ENCODE measurements at regions not wholly inside any gene's neighbourhood (a gene's known extent, or its start where the extent isn't known, plus 50 kb on each side); places are given as distances from the start of the nearest gene placed in this dataset.

DNA sequence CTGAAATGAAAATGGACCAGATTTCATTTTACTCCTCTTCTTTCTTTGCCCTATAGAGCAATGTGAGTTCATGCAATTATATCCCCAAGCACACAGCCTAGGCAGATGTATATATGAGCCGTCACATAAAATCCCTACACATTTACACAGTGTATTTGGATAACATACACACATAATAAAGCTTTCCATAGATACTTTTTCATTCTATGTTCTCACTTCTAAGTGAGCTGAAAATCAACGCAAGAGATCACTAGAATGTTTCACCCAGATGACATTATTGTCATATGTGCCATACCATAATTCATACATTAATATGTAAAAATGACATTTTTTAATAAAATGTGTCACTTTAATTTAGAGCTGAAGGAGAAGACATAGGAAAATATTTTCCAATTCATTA lies 129.4 kb downstream of the INHBA start:
- H3K4me1 ChIP-seq = no peaks in the 10 kb centered on the region
- H3K27ac ChIP-seq = no peak overlapping the region
- H3K36me3 ChIP-seq = no peaks in the 10 kb centered on the region
- H3K9me3 ChIP-seq = no peaks in the 10 kb centered on the region
- TF ChIP-seq POLR2AphosphoS5 (IDR thresholded peaks at IDR 0.05) (no peak), POLR2A (IDR thresholded peaks at IDR 0.05) (no peak), EP300 (IDR thresholded peaks at IDR 0.05) (no peak)
- TF ChIP-seq, protein P1, sequence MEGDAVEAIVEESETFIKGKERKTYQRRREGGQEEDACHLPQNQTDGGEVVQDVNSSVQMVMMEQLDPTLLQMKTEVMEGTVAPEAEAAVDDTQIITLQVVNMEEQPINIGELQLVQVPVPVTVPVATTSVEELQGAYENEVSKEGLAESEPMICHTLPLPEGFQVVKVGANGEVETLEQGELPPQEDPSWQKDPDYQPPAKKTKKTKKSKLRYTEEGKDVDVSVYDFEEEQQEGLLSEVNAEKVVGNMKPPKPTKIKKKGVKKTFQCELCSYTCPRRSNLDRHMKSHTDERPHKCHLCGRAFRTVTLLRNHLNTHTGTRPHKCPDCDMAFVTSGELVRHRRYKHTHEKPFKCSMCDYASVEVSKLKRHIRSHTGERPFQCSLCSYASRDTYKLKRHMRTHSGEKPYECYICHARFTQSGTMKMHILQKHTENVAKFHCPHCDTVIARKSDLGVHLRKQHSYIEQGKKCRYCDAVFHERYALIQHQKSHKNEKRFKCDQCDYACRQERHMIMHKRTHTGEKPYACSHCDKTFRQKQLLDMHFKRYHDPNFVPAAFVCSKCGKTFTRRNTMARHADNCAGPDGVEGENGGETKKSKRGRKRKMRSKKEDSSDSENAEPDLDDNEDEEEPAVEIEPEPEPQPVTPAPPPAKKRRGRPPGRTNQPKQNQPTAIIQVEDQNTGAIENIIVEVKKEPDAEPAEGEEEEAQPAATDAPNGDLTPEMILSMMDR (IDR thresholded peaks at IDR 0.05) = no peak
- DNase-seq (ENCODE audit: low spot score in 2 of 2) = no peak
- no peaks in the 10 kb centered on the region for H3K27me3 ChIP-seq
- no peak overlapping the region for H3K4me3 ChIP-seq
- 84% methylated on average over 2 of the region's 2 CpGs for WGBS

DNA sequence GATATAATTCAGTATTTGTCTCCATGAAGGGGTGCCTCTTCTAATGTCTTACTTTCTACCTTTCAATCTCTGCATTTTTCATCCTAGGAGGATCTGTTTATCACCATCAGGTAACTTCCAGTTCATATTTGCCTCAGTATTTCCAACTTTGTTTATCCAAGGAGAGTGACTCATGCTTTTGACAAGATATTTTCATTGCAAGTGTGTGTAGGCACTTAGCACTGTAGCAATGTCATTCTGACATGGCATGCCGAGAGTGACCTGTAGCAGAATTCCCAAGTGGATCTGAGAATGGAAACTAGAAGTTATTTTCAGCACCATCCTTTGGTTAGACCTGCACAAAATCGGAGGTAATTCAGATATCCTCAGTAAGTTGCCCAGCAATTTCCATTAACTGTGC lies 129.9 kb downstream of the INHBA start:
- Histone ChIP-seq H3K27me3 (no peaks in the 10 kb centered on the region), H3K9me3 (no peaks in the 10 kb centered on the region), H3K4me1 (no peaks in the 10 kb centered on the region), H3K4me3 (no peak overlapping the region), H3K36me3 (no peaks in the 10 kb centered on the region), H3K27ac (no peak overlapping the region)
- TF ChIP-seq EP300 (IDR thresholded peaks at IDR 0.05) = no peak
- no peak for TF ChIP-seq POLR2AphosphoS5 (IDR thresholded peaks at IDR 0.05)
- no peak for TF ChIP-seq POLR2A (IDR thresholded peaks at IDR 0.05)
- TF ChIP-seq, protein P1 (IDR thresholded peaks at IDR 0.05) = no peak
- no peak for DNase-seq (ENCODE audit: low spot score in 2 of 2)
- 69% methylated on average over 2 of the region's 2 CpGs for WGBS

DNA sequence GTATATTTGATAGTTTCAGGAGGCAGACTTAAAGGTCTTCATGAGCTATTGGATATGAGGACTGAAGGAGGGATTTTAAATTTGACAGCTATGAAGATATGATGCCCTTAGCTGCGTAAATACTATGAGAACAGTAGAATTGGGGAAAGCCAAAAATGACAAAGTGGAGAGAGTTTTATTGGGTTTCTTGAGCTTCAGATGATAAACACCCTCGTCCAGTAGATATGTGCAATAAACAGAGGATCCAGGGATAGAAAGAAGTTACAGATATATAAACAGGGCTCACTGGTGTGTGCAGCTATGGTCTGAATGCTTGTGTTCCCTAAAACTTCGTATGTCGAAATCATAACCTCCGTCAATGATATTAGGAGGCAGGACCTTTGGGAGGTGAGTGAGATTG lies 131.3 kb downstream of the INHBA start:
- H3K27me3 ChIP-seq = no peaks in the 10 kb centered on the region
- no peak for DNase-seq (ENCODE audit: low spot score in 2 of 2)
- no peak overlapping the region for H3K27ac ChIP-seq
- TF ChIP-seq, protein P1 (IDR thresholded peaks at IDR 0.05) = no peak
- no peak for TF ChIP-seq EP300 (IDR thresholded peaks at IDR 0.05)
- no peak for TF ChIP-seq POLR2A (IDR thresholded peaks at IDR 0.05)
- no peak for TF ChIP-seq POLR2AphosphoS5 (IDR thresholded peaks at IDR 0.05)
- 95% methylated on average over 5 of the region's 5 CpGs for WGBS
- no peaks in the 10 kb centered on the region for H3K9me3 ChIP-seq
- H3K36me3 ChIP-seq = no peaks in the 10 kb centered on the region
- H3K4me3 ChIP-seq = no peak overlapping the region
- H3K4me1 ChIP-seq = no peaks in the 10 kb centered on the region

DNA sequence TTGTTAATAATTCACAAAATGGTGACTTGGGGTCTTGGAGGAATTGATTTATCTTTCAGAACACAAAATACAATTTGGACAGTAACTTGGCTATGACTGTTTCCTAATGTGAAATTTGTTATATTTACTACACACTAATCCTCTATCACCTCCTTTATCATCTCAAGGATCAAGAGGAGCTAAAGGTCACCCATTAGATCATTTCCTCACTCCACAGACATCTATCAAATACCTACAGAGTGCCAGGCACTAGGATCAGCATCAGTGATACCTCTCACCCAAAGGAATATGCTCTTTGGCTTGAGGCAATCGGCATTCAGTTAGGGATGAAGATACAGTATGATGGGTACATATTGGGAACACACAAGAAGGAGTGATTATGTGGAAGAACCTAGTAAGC lies 132.1 kb downstream of the INHBA start:
- 94% methylated on average over 1 of the region's 1 CpG for WGBS
- TF ChIP-seq, protein P1 (IDR thresholded peaks at IDR 0.05) = no peak
- TF ChIP-seq EP300 (IDR thresholded peaks at IDR 0.05) (no peak), POLR2A (IDR thresholded peaks at IDR 0.05) (no peak), POLR2AphosphoS5 (IDR thresholded peaks at IDR 0.05) (no peak)
- no peak for DNase-seq (ENCODE audit: low spot score in 2 of 2)
- Histone ChIP-seq H3K9me3 (no peaks in the 10 kb centered on the region), H3K4me3 (no peak overlapping the region), H3K27me3 (no peaks in the 10 kb centered on the region), H3K36me3 (no peaks in the 10 kb centered on the region), H3K4me1 (no peaks in the 10 kb centered on the region), H3K27ac (no peak overlapping the region)

DNA sequence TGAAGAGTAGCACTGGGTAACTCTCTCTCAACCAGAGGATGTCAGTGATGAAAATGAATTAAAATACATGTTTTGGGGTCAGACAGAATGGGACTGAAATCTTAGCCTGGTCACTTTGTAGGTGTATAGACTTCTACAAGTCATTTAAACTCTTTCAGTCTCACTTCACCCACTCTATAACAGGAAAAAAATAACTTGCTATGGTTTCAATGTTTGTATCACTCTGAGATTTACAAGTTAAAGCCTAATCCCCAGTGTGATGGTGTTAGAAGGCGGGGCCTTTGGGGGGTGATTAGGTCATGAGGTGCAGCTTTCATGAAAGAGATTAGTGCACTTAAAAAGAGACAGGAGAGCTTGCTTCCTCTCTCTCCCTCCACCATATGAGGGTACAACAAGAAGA lies 134.8 kb downstream of the INHBA start:
- no peak overlapping the region for H3K4me3 ChIP-seq
- no peaks in the 10 kb centered on the region for H3K27me3 ChIP-seq
- no peaks in the 10 kb centered on the region for H3K9me3 ChIP-seq
- H3K36me3 ChIP-seq = no peaks in the 10 kb centered on the region
- TF ChIP-seq EP300 (IDR thresholded peaks at IDR 0.05) (no peak), POLR2A (IDR thresholded peaks at IDR 0.05) (no peak), POLR2AphosphoS5 (IDR thresholded peaks at IDR 0.05) (no peak)
- TF ChIP-seq, protein P1 (IDR thresholded peaks at IDR 0.05) = no peak
- H3K27ac ChIP-seq = no peak overlapping the region
- H3K4me1 ChIP-seq = no peaks in the 10 kb centered on the region
- DNase-seq (ENCODE audit: low spot score in 2 of 2) = no peak
- 89% methylated on average over 1 of the region's 1 CpG for WGBS

All from suprapubic skin (tissue), 4 donors.